A549 (cell line): ENCODE measurements at regions not wholly inside any gene's neighbourhood (a gene's known extent, or its start where the extent isn't known, plus 50 kb on each side); places are given as distances from the start of the nearest gene placed in this dataset.

Experiments
- CHD4 ChIP-seq: fragments of 200-600 bp; sonication (generic); IDR thresholded peaks from 2 replicates; pipeline ENCODE4 v1.6.1; 2016; ENCODE audit warnings: antibody characterized with exemption, mild to moderate bottlenecking, borderline replicate concordance
- EP300 ChIP-seq, 2 experiments: fragments of >200 bp; sonication (Bioruptor Twin); formaldehyde crosslinking; IDR thresholded peaks; 2 replicates in 1 of 2; 3 replicates in 1 of 2; pipeline ENCODE4 v1.6.1; 2016 to 2017
- FOSL2 ChIP-seq, 2 experiments: fragments of 450-650 bp in 1 of 2; fragments of >200 bp in 1 of 2; sonication (Bioruptor Twin) in 1 of 2; formaldehyde crosslinking; IDR thresholded peaks; 2 replicates each; pipeline versions ENCODE4 v1.5.0 to v1.6.1; 2016 to 2020; ENCODE audit warnings: mild to moderate bottlenecking in 1 of 2, moderate library complexity in 1 of 2
- KDM1A ChIP-seq: fragments of 200-600 bp; sonication (generic); IDR thresholded peaks from 2 replicates; pipeline ENCODE4 v1.6.1; 2016; ENCODE audit warnings: low read depth, mild to moderate bottlenecking
- MYC ChIP-seq: IDR thresholded peaks from 2 replicates; pipeline ENCODE4 v1.6.1; 2012; ENCODE audit warnings: mild to moderate bottlenecking, inconsistent platforms, low read length, improper control_type of control experiment, borderline replicate concordance
- POLR2A ChIP-seq: IDR thresholded peaks from 2 replicates; pipeline ENCODE4 v1.6.1; 2012; ENCODE audit warnings: mild to moderate bottlenecking, low read length
- RAD21 ChIP-seq, 2 experiments: fragments of >200 bp in 1 of 2; sonication (Bioruptor Twin) in 1 of 2; formaldehyde crosslinking in 1 of 2; IDR thresholded peaks in 1 of 2; conservative IDR thresholded peaks in 1 of 2; 2 replicates in 1 of 2; 3 replicates in 1 of 2; pipeline ENCODE4 v1.6.1; 2012 to 2018; ENCODE audit warnings: inconsistent platforms in 1 of 2
- RCOR1 ChIP-seq: fragments of 150-350 bp; IDR thresholded peaks from 2 replicates; pipeline ENCODE4 v1.6.1; 2014; ENCODE audit warnings: antibody characterized with exemption, low read length, low read depth
- SREBF2 ChIP-seq: fragments of 450-650 bp; IDR thresholded peaks from 2 replicates; pipeline ENCODE4 v1.6.1; 2014; ENCODE audit warnings: mild to moderate bottlenecking, moderate library complexity
- ZFP36 ChIP-seq: fragments of 450-650 bp; IDR thresholded peaks from 2 replicates; pipeline ENCODE4 v1.6.1; 2014; ENCODE audit warnings: borderline replicate concordance; ENCODE audit not compliant: partially characterized antibody
- TF ChIP-seq, protein P1 (sequence below): IDR thresholded peaks from 2 replicates; pipeline ENCODE4 v1.6.1; 2012
- TF ChIP-seq, protein P2 (sequence below): fragments of >200 bp; sonication (Bioruptor Twin); formaldehyde crosslinking; IDR thresholded peaks from 3 replicates; pipeline ENCODE4 v1.5.1; 2016

DNA sequence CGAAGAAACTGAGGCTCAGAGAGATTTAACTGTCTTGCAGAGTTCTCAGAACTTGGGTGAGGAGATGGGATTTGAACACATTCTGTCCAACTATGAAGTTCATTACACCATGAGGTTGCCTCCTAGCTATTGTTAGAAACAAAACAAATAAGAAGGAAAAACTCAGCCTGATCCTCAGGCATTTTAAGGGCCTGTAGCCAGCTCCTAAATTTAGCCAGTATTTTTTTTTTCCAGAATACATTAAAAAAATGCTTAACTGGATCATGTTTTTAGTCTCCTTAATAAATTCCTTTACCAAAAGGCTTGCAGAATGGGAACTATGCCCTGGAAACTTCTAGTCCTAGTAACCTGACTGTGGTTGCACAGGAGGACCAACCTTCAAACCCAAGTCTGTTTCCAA is 212.0 kb downstream of the CSNK2A3 start:
- TF ChIP-seq POLR2A (no peak), CHD4 (no peak), SREBF2 (no peak), MYC (no peak), ZFP36 (no peak), RAD21 (conservative IDR thresholded peaks at IDR 0.05 in 1 of 2, IDR thresholded peaks at IDR 0.05 in 1 of 2) (no peak), EP300 (IDR thresholded peaks at IDR 0.05) (no peak), KDM1A (no peak), RCOR1 (no peak), FOSL2 (IDR thresholded peaks at IDR 0.05) (no peak), FOSL2 (CRISPR knock-in tag; IDR thresholded peaks at IDR 0.05) (no peak)
- TF ChIP-seq, protein P1, sequence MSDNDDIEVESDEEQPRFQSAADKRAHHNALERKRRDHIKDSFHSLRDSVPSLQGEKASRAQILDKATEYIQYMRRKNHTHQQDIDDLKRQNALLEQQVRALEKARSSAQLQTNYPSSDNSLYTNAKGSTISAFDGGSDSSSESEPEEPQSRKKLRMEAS = no peak
- TF ChIP-seq, protein P2, sequence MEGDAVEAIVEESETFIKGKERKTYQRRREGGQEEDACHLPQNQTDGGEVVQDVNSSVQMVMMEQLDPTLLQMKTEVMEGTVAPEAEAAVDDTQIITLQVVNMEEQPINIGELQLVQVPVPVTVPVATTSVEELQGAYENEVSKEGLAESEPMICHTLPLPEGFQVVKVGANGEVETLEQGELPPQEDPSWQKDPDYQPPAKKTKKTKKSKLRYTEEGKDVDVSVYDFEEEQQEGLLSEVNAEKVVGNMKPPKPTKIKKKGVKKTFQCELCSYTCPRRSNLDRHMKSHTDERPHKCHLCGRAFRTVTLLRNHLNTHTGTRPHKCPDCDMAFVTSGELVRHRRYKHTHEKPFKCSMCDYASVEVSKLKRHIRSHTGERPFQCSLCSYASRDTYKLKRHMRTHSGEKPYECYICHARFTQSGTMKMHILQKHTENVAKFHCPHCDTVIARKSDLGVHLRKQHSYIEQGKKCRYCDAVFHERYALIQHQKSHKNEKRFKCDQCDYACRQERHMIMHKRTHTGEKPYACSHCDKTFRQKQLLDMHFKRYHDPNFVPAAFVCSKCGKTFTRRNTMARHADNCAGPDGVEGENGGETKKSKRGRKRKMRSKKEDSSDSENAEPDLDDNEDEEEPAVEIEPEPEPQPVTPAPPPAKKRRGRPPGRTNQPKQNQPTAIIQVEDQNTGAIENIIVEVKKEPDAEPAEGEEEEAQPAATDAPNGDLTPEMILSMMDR = no peak
